ENCODE measurements at regions not wholly inside any gene's neighbourhood (a gene's known extent, or its start where the extent isn't known, plus 50 kb on each side); places are given as distances from the start of the nearest gene placed in this dataset.
"Not testable (repeated sequence)": the region's sequence is repeated elsewhere in the genome, so short reads cannot be mapped to it uniquely, and the experiment has no call there.

- no peak for DNase-seq
These were observed 338.4 kb upstream of the FRG2C start for GRCh38 chr3:75325716-75326115.

GRCh38 chr3:75327453-75327852 lies 336.7 kb upstream of the FRG2C start:
- DNase-seq, result no peak

- DNase-seq, result peak; percentile 51
These were observed 334.5 kb upstream of the FRG2C start for GRCh38 chr3:75329476-75330097.

- not testable (repeated sequence) for DNase-seq
These were observed 333.7 kb upstream of the FRG2C start for GRCh38 chr3:75330446-75330845.

- DNase-seq, result not testable (repeated sequence)
These were observed 332.0 kb upstream of the FRG2C start for GRCh38 chr3:75332090-75332489.

GRCh38 chr3:75332794-75333193 lies 331.3 kb upstream of the FRG2C start:
- no peak for DNase-seq

GRCh38 chr3:75334299-75334698 lies 329.8 kb upstream of the FRG2C start:
- DNase-seq, result no peak

GRCh38 chr3:75337226-75337900 lies 326.8 kb upstream of the FRG2C start:
- DNase-seq, result no peak

- no peak for DNase-seq
These were observed 325.8 kb upstream of the FRG2C start for GRCh38 chr3:75338342-75338741.

GRCh38 chr3:75341324-75342067 lies 322.6 kb upstream of the FRG2C start:
- no peak for DNase-seq

- DNase-seq, result no peak
These were observed 321.7 kb upstream of the FRG2C start for GRCh38 chr3:75342425-75342824.

GRCh38 chr3:75350536-75350935 lies 313.6 kb upstream of the FRG2C start:
- not testable (repeated sequence) for DNase-seq

- DNase-seq, result not testable (repeated sequence)
These were observed 301.9 kb upstream of the FRG2C start for GRCh38 chr3:75362086-75362784.

GRCh38 chr3:75372964-75373363 lies 291.2 kb upstream of the FRG2C start:
- peak; percentile 38 for DNase-seq

GRCh38 chr3:75379840-75380239 lies 284.3 kb upstream of the FRG2C start:
- not testable (repeated sequence) for DNase-seq

- DNase-seq, result no peak
These were observed 283.8 kb upstream of the FRG2C start for GRCh38 chr3:75380276-75380771.

- DNase-seq, result not testable (repeated sequence)
These were observed 280.1 kb upstream of the FRG2C start for GRCh38 chr3:75384016-75384415.

GRCh38 chr3:75388486-75389124 lies 275.5 kb upstream of the FRG2C start:
- DNase-seq, result not testable (repeated sequence)

GRCh38 chr3:75393288-75393694 lies 270.8 kb upstream of the FRG2C start:
- DNase-seq, result not testable (repeated sequence)

GRCh38 chr3:75394102-75394501 lies 270.0 kb upstream of the FRG2C start:
- DNase-seq, result not testable (repeated sequence)

GRCh38 chr3:75394562-75395360 lies 269.4 kb upstream of the FRG2C start:
- DNase-seq, result not testable (repeated sequence)

All from T1000 (cell line).